ENCODE measurements at regions not wholly inside any gene's neighbourhood (a gene's known extent, or its start where the extent isn't known, plus 50 kb on each side); places are given as distances from the start of the nearest gene placed in this dataset.

GRCh38 chr6:154590756-154591155 is 80.3 kb upstream of the CNKSR3 start:
- Mint-ChIP-seq H3K36me3 (ENCODE audit: low read depth) (no peaks in the 10 kb centered on the region), H3K4me1 (no peaks in the 10 kb centered on the region), H3K27me3 (no peaks in the 10 kb centered on the region), H3K9me3 (no peaks in the 10 kb centered on the region), H3K27ac (no peak overlapping the region), H3K4me3 (no peak overlapping the region)
- CTCF ChIA-PET = no interaction called here
- DNase-seq = no peak
- POLR2A ChIA-PET = no interaction called here

DNA sequence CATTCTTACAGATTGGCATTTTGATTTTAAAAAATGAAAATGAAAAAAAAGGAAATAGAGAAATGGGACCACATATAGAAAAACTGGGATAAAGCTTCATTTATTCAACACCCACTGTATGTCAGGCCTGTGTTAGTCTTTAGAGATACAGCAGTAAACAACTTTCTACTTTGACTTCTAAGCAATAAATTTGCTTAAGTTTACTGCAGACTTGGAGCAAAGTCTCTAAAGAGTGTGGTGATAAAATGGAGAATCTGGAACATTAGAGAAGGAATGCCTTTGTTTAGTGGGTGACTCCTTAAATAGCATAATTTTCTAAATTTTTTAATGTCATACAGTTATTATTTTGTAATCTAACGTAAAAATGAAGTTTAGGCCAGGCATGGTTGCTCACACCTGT is 80.7 kb upstream of the CNKSR3 start:
- Mint-ChIP-seq H3K4me3 (no peak overlapping the region), H3K9me3 (no peaks in the 10 kb centered on the region), H3K4me1 (no peaks in the 10 kb centered on the region), H3K27ac (no peak overlapping the region), H3K27me3 (no peaks in the 10 kb centered on the region), H3K36me3 (ENCODE audit: low read depth) (no peaks in the 10 kb centered on the region)
- ChIA-PET CTCF (no interaction called here), POLR2A (no interaction called here)
- no peak for DNase-seq

GRCh38 chr6:154592199-154592860 is 81.8 kb upstream of the CNKSR3 start:
- POLR2A ChIA-PET = no interaction called here
- no peaks in the 10 kb centered on the region for H3K27me3 Mint-ChIP-seq

GRCh38 chr6:154593122-154593521 is 82.6 kb upstream of the CNKSR3 start:
- H3K4me1 Mint-ChIP-seq = no peaks in the 10 kb centered on the region
- no peaks in the 10 kb centered on the region for H3K27me3 Mint-ChIP-seq
- CTCF ChIA-PET = no interaction called here
- DNase-seq = no peak
- no peaks in the 10 kb centered on the region for H3K36me3 Mint-ChIP-seq (ENCODE audit: low read depth)
- POLR2A ChIA-PET = no interaction called here
- H3K4me3 Mint-ChIP-seq = no peak overlapping the region
- H3K9me3 Mint-ChIP-seq = no peaks in the 10 kb centered on the region
- H3K27ac Mint-ChIP-seq = no peak overlapping the region

More at GRCh38 chr6:154592199-154592860, 81.8 kb upstream of the CNKSR3 start:
- no peaks in the 10 kb centered on the region for H3K9me3 Mint-ChIP-seq
- H3K4me1 Mint-ChIP-seq = no peaks in the 10 kb centered on the region
- H3K4me3 Mint-ChIP-seq = no peak overlapping the region
- no peak overlapping the region for H3K27ac Mint-ChIP-seq
- H3K36me3 Mint-ChIP-seq (ENCODE audit: low read depth) = no peaks in the 10 kb centered on the region
- CTCF ChIA-PET = no interaction called here
- no peak for DNase-seq

GRCh38 chr6:154594496-154595198 is 84.2 kb upstream of the CNKSR3 start:
- ChIA-PET CTCF (no interaction called here), POLR2A (no interaction called here)
- DNase-seq = no peak
- Mint-ChIP-seq H3K36me3 (ENCODE audit: low read depth) (no peaks in the 10 kb centered on the region), H3K27ac (no peak overlapping the region), H3K4me3 (no peak overlapping the region), H3K4me1 (no peaks in the 10 kb centered on the region), H3K9me3 (no peaks in the 10 kb centered on the region), H3K27me3 (no peaks in the 10 kb centered on the region)

GRCh38 chr6:154595538-154595937 is 85.1 kb upstream of the CNKSR3 start:
- no peak overlapping the region for H3K4me3 Mint-ChIP-seq
- no peaks in the 10 kb centered on the region for H3K36me3 Mint-ChIP-seq (ENCODE audit: low read depth)
- no peaks in the 10 kb centered on the region for H3K4me1 Mint-ChIP-seq
- POLR2A ChIA-PET = no interaction called here
- DNase-seq = no peak
- no peaks in the 10 kb centered on the region for H3K9me3 Mint-ChIP-seq
- no peak overlapping the region for H3K27ac Mint-ChIP-seq
- CTCF ChIA-PET = no interaction called here
- no peaks in the 10 kb centered on the region for H3K27me3 Mint-ChIP-seq

DNA sequence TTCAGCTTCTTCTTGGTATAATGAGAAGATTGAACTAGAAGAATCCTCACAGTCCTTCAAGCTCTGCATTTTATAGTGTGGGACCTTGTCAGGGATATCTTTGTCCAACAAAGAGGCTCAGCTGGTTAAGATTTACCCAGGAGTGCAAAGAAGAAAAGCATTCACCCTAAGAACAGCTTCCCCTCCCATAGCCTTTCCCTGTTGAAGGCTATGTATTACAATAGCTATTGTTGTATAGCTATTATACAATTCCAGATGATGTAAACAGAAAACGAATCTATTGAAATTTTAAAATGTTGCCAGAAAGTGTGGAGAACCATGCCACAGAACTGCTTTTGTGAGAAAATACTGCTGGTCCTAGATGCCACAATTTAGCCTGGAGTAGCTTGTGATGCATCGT is 85.5 kb upstream of the CNKSR3 start:
- DNase-seq = no peak
- ChIA-PET CTCF (interaction anchor here (0.6 kb wide), 1 partner anchor 607 kb away, joined by 4 read pairs; no protein-coding TSS in a partner anchor), POLR2A (no interaction called here)
- Mint-ChIP-seq H3K36me3 (ENCODE audit: low read depth) (no peaks in the 10 kb centered on the region), H3K4me1 (no peaks in the 10 kb centered on the region), H3K4me3 (no peak overlapping the region), H3K9me3 (no peaks in the 10 kb centered on the region), H3K27me3 (no peaks in the 10 kb centered on the region), H3K27ac (no peak overlapping the region)

- no peaks in the 10 kb centered on the region for H3K27me3 Mint-ChIP-seq
- H3K27ac Mint-ChIP-seq = no peak overlapping the region
- ChIA-PET POLR2A (no interaction called here), CTCF (interaction anchor here (0.6 kb wide), 1 partner anchor 606 kb away, joined by 4 read pairs; no protein-coding TSS in a partner anchor)
- no peaks in the 10 kb centered on the region for H3K9me3 Mint-ChIP-seq
- no peak for DNase-seq
- no peaks in the 10 kb centered on the region for H3K4me1 Mint-ChIP-seq
- no peaks in the 10 kb centered on the region for H3K36me3 Mint-ChIP-seq (ENCODE audit: low read depth)
- H3K4me3 Mint-ChIP-seq = no peak overlapping the region
Observed at GRCh38 chr6:154596701-154597100, 86.2 kb upstream of the CNKSR3 start.

GRCh38 chr6:154598399-154598798 is 87.9 kb upstream of the CNKSR3 start:
- H3K36me3 Mint-ChIP-seq (ENCODE audit: low read depth) = no peaks in the 10 kb centered on the region
- H3K4me3 Mint-ChIP-seq = no peak overlapping the region
- ChIA-PET POLR2A (no interaction called here), CTCF (no interaction called here)
- no peak for DNase-seq
- H3K4me1 Mint-ChIP-seq = no peaks in the 10 kb centered on the region
- no peaks in the 10 kb centered on the region for H3K9me3 Mint-ChIP-seq
- no peak overlapping the region for H3K27ac Mint-ChIP-seq
- no peaks in the 10 kb centered on the region for H3K27me3 Mint-ChIP-seq

GRCh38 chr6:154602296-154602695 is 91.8 kb upstream of the CNKSR3 start:
- ChIA-PET POLR2A (no interaction called here), CTCF (no interaction called here)
- H3K36me3 Mint-ChIP-seq (ENCODE audit: low read depth) = no peaks in the 10 kb centered on the region
- H3K9me3 Mint-ChIP-seq = no peaks in the 10 kb centered on the region
- no peak overlapping the region for H3K27ac Mint-ChIP-seq
- no peak for DNase-seq
- peaks cover 18% of the 10 kb centered on the region for H3K4me1 Mint-ChIP-seq
- H3K27me3 Mint-ChIP-seq = peaks cover 5% of the 10 kb centered on the region
- H3K4me3 Mint-ChIP-seq = no peak overlapping the region

DNA sequence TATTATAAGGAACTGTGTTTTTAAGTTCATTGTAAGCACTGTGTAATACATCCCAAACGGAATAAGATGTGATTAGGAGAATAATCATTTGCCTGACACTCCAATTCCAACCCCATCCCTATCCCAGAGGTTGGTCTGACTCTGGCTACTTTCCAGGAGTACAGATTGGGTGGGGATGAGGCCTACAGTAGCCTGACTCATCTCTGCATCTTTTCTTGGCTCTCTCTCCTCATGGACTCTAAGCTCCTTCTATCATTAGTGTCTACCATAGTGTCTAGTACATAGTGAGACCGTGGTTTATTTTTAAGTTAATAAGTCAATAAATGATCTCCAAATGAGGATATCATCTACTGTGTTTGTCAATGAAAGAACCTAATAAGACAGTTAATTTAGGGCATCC is 92.2 kb upstream of the CNKSR3 start:
- CTCF ChIA-PET = no interaction called here
- peaks cover 18% of the 10 kb centered on the region for H3K4me1 Mint-ChIP-seq
- no peak for DNase-seq
- POLR2A ChIA-PET = no interaction called here
- no peaks in the 10 kb centered on the region for H3K36me3 Mint-ChIP-seq (ENCODE audit: low read depth)
- no peak overlapping the region for H3K4me3 Mint-ChIP-seq
- H3K9me3 Mint-ChIP-seq = no peaks in the 10 kb centered on the region
- peaks cover 5% of the 10 kb centered on the region for H3K27me3 Mint-ChIP-seq
- H3K27ac Mint-ChIP-seq = no peak overlapping the region

- no peak for DNase-seq
- CTCF ChIA-PET = no interaction called here
- Mint-ChIP-seq H3K4me1 (peaks cover 18% of the 10 kb centered on the region), H3K4me3 (no peak overlapping the region), H3K27ac (no peak overlapping the region), H3K36me3 (ENCODE audit: low read depth) (no peaks in the 10 kb centered on the region), H3K27me3 (peaks cover 5% of the 10 kb centered on the region), H3K9me3 (no peaks in the 10 kb centered on the region)
- POLR2A ChIA-PET = no interaction called here
Observed at GRCh38 chr6:154604119-154604518, 93.6 kb upstream of the CNKSR3 start.

DNA sequence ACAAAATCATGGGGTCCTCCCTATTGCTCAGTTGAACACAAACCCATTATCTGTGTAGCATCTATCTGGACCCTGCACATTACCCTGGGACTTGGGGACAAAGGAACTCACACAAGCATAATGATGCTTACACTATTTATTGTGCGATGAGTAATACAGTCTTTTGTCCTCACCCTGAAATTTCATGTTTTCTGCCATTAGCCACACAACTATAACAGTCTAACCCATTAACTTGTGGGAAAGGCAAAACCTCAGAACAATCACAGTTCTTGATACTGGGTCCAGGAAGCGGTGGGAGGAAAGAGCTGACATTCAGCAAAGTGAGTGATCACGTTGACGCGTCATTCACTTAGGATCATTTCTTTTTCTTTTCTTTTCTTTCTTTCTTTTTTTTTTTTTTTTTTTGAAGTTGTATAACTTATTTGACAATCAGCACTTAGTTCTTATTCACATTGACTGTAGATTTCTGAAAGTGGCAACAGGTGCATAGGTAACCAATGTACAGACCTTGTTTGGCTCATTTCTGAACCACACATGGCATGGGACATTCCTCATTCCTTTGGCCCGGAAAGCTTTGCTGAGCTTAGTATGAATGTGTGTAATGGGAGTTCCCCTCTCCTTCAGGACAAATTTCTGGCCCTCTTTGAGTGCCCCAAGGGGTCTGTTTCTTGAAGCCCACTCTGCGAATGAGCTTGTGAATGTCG is 94.8 kb upstream of the CNKSR3 start:
- ChIA-PET CTCF (no interaction called here), POLR2A (no interaction called here)
- Mint-ChIP-seq H3K27me3 (peaks cover 5% of the 10 kb centered on the region), H3K27ac (no peak overlapping the region), H3K9me3 (no peaks in the 10 kb centered on the region), H3K4me3 (no peak overlapping the region), H3K36me3 (ENCODE audit: low read depth) (no peaks in the 10 kb centered on the region), H3K4me1 (peaks cover 18% of the 10 kb centered on the region)
- DNase-seq = no peak

DNA sequence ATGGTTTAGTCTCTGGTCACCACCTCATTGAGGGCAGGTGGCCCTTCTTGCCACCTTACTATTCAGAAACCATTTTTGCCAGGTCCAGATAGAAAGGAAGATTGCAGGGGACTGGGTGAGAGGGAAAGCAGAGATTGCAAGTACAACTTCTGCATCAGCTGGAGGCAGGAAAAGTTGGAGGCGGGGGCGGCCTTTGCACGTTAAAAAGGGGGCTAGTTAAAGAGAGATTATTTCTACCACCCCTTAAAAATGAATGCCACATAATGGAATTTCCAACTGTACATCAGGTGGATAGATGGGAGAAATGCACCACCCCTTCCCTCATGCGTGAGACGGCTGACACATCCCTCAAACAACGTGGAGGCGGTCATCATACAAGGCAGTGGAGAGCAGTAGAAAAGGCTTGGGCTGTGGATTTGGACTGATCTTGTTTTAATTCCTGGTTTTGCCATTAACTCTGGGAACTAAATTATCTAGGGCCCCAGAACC is 95.4 kb upstream of the CNKSR3 start:
- no peak for DNase-seq
- no peaks in the 10 kb centered on the region for H3K36me3 Mint-ChIP-seq (ENCODE audit: low read depth)
- H3K27ac Mint-ChIP-seq = no peak overlapping the region
- peaks cover 5% of the 10 kb centered on the region for H3K27me3 Mint-ChIP-seq
- ChIA-PET CTCF (no interaction called here), POLR2A (no interaction called here)
- H3K4me1 Mint-ChIP-seq = peaks cover 18% of the 10 kb centered on the region
- no peaks in the 10 kb centered on the region for H3K9me3 Mint-ChIP-seq
- H3K4me3 Mint-ChIP-seq = no peak overlapping the region

Data from activated CD4-positive, alpha-beta memory T cell treated with anti-CD3 and anti-CD28 coated beads, Interleukin-2, amount 10 ng/mL, durations not matched to agents 7 days and 5 days (primary cell).